ENCODE measurements at regions not wholly inside any gene's neighbourhood (a gene's known extent, or its start where the extent isn't known, plus 50 kb on each side); places are given as distances from the start of the nearest gene placed in this dataset.

- TF ChIP-seq CTCF (conservative IDR thresholded peaks at IDR 0.05; ENCODE audit: low read length) (no peak), EZH2phosphoT487 (IDR thresholded peaks at IDR 0.05; ENCODE audit: borderline replicate concordance) (no peak)
These were observed 94.9 kb upstream of the MTHFD1L start for GRCh38 chr6:150770637-150771036.

Data from Loucy (cell line).